ENCODE measurements at regions not wholly inside any gene's neighbourhood (a gene's known extent, or its start where the extent isn't known, plus 50 kb on each side); places are given as distances from the start of the nearest gene placed in this dataset.
"Not testable (repeated sequence)": the region's sequence is repeated elsewhere in the genome, so short reads cannot be mapped to it uniquely, and the experiment has no call there.

- Mint-ChIP-seq H3K4me1 (ENCODE audit: low read depth) (peaks cover 4% of the 10 kb centered on the region), H3K36me3 (ENCODE audit: low read depth) (no peaks in the 10 kb centered on the region), H3K4me3 (no peak overlapping the region), H3K9me3 (no peaks in the 10 kb centered on the region), H3K27me3 (no peaks in the 10 kb centered on the region), H3K27ac (no peak overlapping the region)
- peak; percentile 77 for DNase-seq
Measured at GRCh38 chr6:119742188-119742803, 392.7 kb upstream of the MAN1A1 start.

- Mint-ChIP-seq H3K27me3 (peaks cover 5% of the 10 kb centered on the region), H3K9me3 (no peaks in the 10 kb centered on the region), H3K27ac (no peak overlapping the region), H3K4me3 (no peak overlapping the region), H3K4me1 (ENCODE audit: low read depth) (peaks cover 4% of the 10 kb centered on the region), H3K36me3 (ENCODE audit: low read depth) (no peaks in the 10 kb centered on the region)
- DNase-seq, result no peak
Measured at GRCh38 chr6:119739769-119740168, 390.2 kb upstream of the MAN1A1 start.

DNA sequence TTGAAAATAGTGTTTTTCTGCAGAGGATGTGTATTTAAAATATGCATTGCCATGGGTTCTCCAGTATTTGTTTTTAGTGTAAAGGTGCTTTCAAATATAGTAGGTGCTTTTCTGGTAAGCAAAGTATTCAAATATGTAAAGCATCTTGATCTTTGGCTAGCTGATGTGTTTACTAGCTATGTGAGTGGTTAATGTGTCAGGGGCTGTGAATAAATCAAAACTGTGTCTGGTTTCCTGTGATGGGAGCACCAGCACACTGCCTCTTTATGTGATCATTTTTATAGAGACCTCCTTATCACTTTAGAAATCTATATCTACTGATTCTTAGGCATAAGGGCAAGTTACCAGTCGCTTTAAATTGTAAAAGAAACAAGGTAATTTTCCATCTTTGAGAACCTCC lies 388.9 kb upstream of the MAN1A1 start:
- Mint-ChIP-seq H3K27me3 (peaks cover 5% of the 10 kb centered on the region), H3K27ac (no peak overlapping the region), H3K4me1 (ENCODE audit: low read depth) (peaks cover 4% of the 10 kb centered on the region), H3K36me3 (ENCODE audit: low read depth) (no peaks in the 10 kb centered on the region), H3K4me3 (no peak overlapping the region), H3K9me3 (no peaks in the 10 kb centered on the region)
- DNase-seq, result no peak

DNA sequence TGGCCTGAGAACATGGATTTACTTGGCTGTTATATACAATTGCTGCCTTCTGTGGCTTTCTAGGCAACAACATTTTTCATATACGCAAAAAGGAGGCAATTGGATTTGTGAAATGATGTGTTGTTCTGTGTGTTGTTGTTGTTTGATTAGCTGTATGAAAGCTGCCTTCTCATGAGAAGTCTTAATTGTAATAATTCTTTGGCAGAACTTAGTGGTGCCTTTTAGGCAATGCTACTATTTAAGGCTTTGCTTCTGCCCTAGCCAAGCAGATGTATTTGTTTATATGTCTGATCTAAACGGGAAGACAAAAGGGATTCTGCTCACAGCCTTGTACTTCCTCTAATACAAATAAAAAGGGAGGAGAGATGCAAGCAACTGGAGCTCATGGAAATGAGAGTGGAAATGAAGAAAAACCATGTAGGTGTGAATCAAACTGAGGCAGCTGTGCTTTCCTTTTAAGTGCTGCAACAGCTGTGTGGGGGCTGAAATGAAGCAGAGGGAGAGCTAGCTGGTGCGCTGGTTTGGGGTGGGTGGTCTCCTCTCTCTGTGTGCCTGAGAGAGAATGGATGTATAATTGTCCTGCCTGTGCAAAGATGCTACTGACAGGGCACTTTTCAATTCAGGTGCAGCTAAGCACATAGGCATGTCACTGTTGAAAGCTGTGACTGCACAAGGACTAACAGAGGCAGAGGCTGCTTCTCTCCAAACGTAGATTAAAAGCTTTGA lies 386.9 kb upstream of the MAN1A1 start:
- Mint-ChIP-seq H3K4me3 (no peak overlapping the region), H3K4me1 (ENCODE audit: low read depth) (no peaks in the 10 kb centered on the region), H3K36me3 (ENCODE audit: low read depth) (no peaks in the 10 kb centered on the region), H3K27ac (no peak overlapping the region), H3K27me3 (peaks cover 8% of the 10 kb centered on the region), H3K9me3 (no peaks in the 10 kb centered on the region)
- DNase-seq, result no peak

DNA sequence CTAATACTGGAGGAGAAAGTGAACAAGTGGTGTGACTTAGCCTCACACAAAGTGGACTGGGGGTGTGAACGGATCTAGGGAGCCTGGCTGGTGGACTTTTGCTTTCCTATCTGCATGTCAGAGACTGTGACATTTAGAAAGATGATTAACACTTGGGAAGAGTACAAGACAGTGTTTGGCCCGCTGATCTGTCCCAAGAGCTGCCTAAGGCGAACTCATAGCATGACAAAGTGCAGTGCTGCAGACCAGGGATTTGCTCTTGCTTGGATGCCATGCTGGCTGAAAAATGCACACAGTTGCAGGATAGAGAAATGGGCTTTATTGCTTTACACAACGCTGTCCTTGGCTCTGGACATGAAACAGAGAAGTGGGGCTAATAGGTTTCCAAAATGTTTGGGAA lies 386.0 kb upstream of the MAN1A1 start:
- Mint-ChIP-seq H3K9me3 (no peaks in the 10 kb centered on the region), H3K27me3 (peaks cover 8% of the 10 kb centered on the region), H3K27ac (no peak overlapping the region), H3K4me1 (ENCODE audit: low read depth) (no peaks in the 10 kb centered on the region), H3K36me3 (ENCODE audit: low read depth) (no peaks in the 10 kb centered on the region), H3K4me3 (no peak overlapping the region)
- no peak for DNase-seq

DNA sequence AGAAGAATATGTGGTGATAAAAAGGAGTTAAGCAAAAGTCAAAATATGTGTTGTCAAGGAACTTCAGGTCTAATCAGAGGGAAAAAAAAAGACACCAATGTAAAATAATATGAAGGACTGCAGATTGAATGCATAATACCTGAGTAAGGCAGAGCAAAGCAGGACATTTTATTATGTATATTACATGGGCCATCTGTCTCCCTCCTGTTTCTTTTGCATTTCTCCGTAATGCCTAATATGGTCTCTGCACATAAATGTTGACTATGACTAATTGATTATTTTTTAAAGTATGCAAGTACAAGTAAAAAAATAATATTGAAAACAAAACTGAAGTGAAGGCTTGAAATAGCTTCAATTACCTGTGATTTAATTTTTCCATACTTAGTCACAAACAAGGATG lies 384.7 kb upstream of the MAN1A1 start:
- H3K9me3 Mint-ChIP-seq, result no peaks in the 10 kb centered on the region

DNA sequence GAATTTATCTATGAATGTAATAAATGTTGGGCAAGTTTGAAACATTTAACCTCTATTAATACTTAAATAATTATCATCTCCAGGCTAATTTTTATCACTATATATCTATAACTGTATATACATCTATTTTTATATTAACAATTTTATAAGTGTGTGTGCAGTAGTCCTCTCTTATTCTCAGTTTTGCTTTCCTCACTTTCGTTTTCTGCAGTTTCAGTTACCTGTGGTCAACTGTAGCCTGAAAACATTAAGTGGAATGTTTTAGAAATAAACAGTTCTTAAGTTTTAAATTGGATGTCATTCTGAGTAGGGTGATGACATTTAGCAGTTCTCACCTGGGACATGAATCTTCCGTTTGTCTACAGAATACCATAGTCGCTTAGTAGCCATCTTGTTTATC lies 379.4 kb upstream of the MAN1A1 start:
- H3K4me3 Mint-ChIP-seq, result no peak overlapping the region

More for the DNA sequence above, 384.7 kb upstream of the MAN1A1 start:
- Mint-ChIP-seq H3K4me1 (ENCODE audit: low read depth) (no peaks in the 10 kb centered on the region), H3K4me3 (no peak overlapping the region), H3K36me3 (ENCODE audit: low read depth) (no peaks in the 10 kb centered on the region), H3K27ac (no peak overlapping the region), H3K27me3 (peaks cover 8% of the 10 kb centered on the region)
- DNase-seq, result no peak

DNA sequence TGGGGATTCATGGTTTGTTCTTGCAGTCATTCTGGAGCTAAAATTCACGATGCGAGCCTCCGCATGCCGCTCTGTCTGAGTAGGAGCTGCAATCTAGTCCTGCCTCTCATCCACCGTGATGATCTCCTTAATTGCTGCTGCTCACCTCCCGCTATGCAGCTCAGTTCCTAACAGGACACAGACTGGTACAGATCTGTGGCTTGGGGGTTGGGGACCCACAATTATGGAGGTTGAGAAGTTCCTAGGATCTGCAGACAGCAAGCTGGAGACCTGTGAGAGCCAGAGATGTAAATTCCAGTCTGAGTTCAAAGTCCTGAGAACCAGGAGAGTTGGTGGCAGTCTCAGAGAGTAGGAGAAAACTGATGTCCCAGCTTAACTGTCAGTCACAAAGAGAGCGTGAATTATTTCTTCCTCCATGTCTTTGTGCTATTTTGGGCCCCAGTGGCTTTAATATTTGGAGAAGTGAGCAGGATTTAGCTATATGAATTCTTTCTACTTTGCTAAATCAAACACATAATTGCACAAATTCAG lies 378.7 kb upstream of the MAN1A1 start:
- DNase-seq, result no peak
- Mint-ChIP-seq H3K27ac (no peak overlapping the region), H3K4me1 (ENCODE audit: low read depth) (no peaks in the 10 kb centered on the region), H3K9me3 (no peaks in the 10 kb centered on the region), H3K4me3 (no peak overlapping the region), H3K36me3 (ENCODE audit: low read depth) (no peaks in the 10 kb centered on the region), H3K27me3 (peaks cover 8% of the 10 kb centered on the region)

More for the DNA sequence above, 379.4 kb upstream of the MAN1A1 start:
- no peaks in the 10 kb centered on the region for H3K36me3 Mint-ChIP-seq (ENCODE audit: low read depth)
- peaks cover 9% of the 10 kb centered on the region for H3K27me3 Mint-ChIP-seq
- no peak overlapping the region for H3K27ac Mint-ChIP-seq
- no peak for DNase-seq
- no peaks in the 10 kb centered on the region for H3K4me1 Mint-ChIP-seq (ENCODE audit: low read depth)
- no peaks in the 10 kb centered on the region for H3K9me3 Mint-ChIP-seq

DNA sequence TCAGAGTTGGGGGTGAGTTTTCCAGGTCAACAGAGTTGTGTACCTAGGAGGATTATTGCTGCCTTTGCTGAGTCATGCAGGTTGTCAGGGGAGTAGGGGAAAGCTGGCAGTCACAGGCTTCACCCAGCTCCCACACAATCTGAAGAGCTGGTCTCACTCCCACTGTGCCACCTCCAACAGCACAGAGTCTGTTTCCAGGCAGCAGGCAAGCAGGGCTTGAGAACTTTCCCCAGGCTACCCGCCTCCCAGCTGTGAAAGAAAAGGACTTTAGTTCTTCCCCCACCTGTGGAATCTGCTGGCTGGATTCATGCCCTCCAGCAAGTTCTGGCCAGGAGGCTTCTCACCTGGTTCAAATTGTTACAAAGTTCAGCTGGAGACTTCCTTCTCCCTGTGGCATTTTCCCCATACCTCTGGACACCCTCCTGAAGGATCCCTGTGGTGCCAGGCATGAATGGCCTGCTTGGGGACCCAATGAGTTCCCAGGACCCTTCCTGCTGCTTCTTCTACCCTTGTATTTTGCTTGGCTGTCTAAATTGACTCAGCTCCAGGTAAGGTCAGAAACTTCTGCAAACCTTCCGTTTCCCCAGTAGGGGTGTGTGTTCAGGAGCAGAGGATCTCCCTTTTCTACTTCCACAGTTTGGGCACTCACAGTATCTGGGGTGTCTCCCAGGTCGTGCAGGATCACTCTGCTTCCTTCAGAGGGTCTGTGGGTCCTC lies 378.1 kb upstream of the MAN1A1 start:
- DNase-seq, result no peak
- Mint-ChIP-seq H3K9me3 (no peaks in the 10 kb centered on the region), H3K4me1 (ENCODE audit: low read depth) (no peaks in the 10 kb centered on the region), H3K4me3 (no peak overlapping the region), H3K36me3 (ENCODE audit: low read depth) (no peaks in the 10 kb centered on the region), H3K27ac (no peak overlapping the region), H3K27me3 (peaks cover 6% of the 10 kb centered on the region)

- not testable (repeated sequence) for H3K4me3 Mint-ChIP-seq; H3K9me3 Mint-ChIP-seq; H3K27ac Mint-ChIP-seq; H3K36me3 Mint-ChIP-seq (ENCODE audit: low read depth); H3K4me1 Mint-ChIP-seq (ENCODE audit: low read depth); DNase-seq
- H3K27me3 Mint-ChIP-seq, result peaks cover 11% of the 10 kb centered on the region
Measured at GRCh38 chr6:119726912-119727311, 377.4 kb upstream of the MAN1A1 start.

DNA sequence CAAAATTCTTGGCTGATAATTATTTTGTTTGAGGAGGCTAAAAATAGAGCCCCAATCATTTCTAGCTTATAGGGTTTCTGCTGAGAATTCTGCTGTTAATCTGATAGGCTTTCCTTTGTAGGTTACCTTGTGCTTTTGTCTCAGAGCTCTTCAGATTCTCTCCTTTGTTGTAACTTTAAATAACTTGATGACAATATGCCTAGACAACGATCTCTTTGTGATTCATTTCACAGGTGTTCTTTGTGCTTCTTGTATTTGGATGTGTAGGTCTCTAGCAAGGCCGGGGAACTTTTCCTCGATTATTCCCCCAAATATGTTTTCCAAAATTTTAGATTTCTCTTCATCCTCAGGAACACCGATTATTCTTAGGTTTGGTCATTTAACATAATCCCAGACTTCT lies 376.5 kb upstream of the MAN1A1 start:
- Mint-ChIP-seq H3K9me3 (no peaks in the 10 kb centered on the region), H3K36me3 (ENCODE audit: low read depth) (no peaks in the 10 kb centered on the region), H3K27me3 (peaks cover 11% of the 10 kb centered on the region), H3K4me3 (no peak overlapping the region), H3K4me1 (ENCODE audit: low read depth) (no peaks in the 10 kb centered on the region), H3K27ac (no peak overlapping the region)
- DNase-seq, result no peak

- H3K4me1 Mint-ChIP-seq (ENCODE audit: low read depth), result peaks cover 2% of the 10 kb centered on the region
- no peak for DNase-seq
- H3K27ac Mint-ChIP-seq, result no peak overlapping the region
- no peaks in the 10 kb centered on the region for H3K36me3 Mint-ChIP-seq (ENCODE audit: low read depth)
- H3K9me3 Mint-ChIP-seq, result no peaks in the 10 kb centered on the region
- peaks cover 5% of the 10 kb centered on the region for H3K27me3 Mint-ChIP-seq
- no peak overlapping the region for H3K4me3 Mint-ChIP-seq
Measured at GRCh38 chr6:119720160-119720559, 370.6 kb upstream of the MAN1A1 start.

DNA sequence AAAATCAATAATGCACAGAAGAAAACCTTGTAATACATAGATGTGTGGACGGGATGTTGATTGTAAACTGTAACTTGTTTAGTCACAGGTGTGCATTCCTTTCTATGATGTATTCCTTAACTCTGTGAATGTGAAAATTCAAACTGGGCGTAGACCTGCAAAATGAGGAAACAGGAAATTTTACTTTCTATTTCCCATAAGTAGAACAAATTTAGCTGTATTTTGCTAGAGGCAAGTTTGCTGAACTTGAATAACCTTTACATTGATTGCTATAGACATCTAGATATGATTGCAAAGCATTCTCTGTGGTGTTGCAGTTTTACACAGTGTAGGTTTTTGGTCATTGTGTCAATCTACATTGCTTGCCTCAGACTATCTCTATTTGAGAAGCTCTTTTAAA lies 368.4 kb upstream of the MAN1A1 start:
- peaks cover 2% of the 10 kb centered on the region for H3K4me1 Mint-ChIP-seq (ENCODE audit: low read depth)
- DNase-seq, result no peak
- no peak overlapping the region for H3K27ac Mint-ChIP-seq
- no peaks in the 10 kb centered on the region for H3K9me3 Mint-ChIP-seq
- H3K27me3 Mint-ChIP-seq, result peaks cover 5% of the 10 kb centered on the region
- no peak overlapping the region for H3K4me3 Mint-ChIP-seq
- H3K36me3 Mint-ChIP-seq (ENCODE audit: low read depth), result no peaks in the 10 kb centered on the region

DNA sequence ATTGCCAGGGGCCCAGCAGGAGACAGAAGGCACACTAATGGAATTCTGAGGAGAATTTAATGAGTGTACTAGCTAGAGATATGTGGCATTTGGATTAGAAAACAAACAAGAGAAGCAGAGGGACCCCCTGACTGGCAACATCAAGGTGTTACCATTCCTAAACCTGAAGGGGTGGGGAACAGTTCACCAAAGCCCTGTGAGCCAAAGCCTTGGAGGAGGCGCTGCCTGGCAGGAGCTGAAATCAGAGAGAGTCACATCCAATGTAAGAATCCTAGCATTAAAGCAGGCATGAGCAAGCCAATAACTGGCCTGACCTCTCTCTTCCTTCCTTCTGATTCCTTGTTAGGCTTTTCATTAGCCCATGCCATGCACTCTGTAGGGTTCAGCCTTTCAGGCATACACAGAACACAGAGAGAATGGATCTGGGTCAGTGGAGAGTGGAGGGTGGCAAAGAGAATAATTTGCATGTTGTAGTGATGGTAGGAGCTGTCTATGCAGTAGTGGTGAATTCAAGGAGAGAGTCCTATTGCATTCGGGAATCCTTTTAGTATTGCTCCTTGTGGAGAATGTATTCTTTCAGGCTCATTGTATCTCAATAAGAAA lies 367.2 kb upstream of the MAN1A1 start:
- no peak overlapping the region for H3K27ac Mint-ChIP-seq
- H3K27me3 Mint-ChIP-seq, result no peaks in the 10 kb centered on the region
- H3K4me1 Mint-ChIP-seq (ENCODE audit: low read depth), result peaks cover 2% of the 10 kb centered on the region
- H3K36me3 Mint-ChIP-seq (ENCODE audit: low read depth), result no peaks in the 10 kb centered on the region
- DNase-seq, result no peak
- no peaks in the 10 kb centered on the region for H3K9me3 Mint-ChIP-seq
- H3K4me3 Mint-ChIP-seq, result no peak overlapping the region
